WTC11 (cell line): ENCODE measurements at regions not wholly inside any gene's neighbourhood (a gene's known extent, or its start where the extent isn't known, plus 50 kb on each side); places are given as distances from the start of the nearest gene placed in this dataset.

Source experiments
- ATAC-seq: fragments of 200-7000 bp; cut with Tn5 transposase; 2 replicates; pipeline ENCODE4 v1.10.0; 2021; ENCODE audit warnings: mild to moderate bottlenecking, moderate library complexity
- CTCF ChIA-PET: fragments of 300-600 bp; sonication (Branson Sonifier 250); formaldehyde crosslinking; loops from one replicate; lab custom pipeline; 2021; ENCODE audit warnings: antibody characterized with exemption; lab: Charles Lee
- POLR2A ChIA-PET: fragments of 350-600 bp; sonication (Branson Sonifier 250); formaldehyde crosslinking; loops from one replicate; lab custom pipeline; 2021; ENCODE audit warnings: antibody characterized with exemption; lab: Charles Lee
- DNase-seq: peaks from one replicate; pipeline ENCODE4 v3.0.0; 2021; ENCODE audit warnings: low spot score
- H3K27ac Mint-ChIP-seq: 2 replicates; pipeline ENCODE4 v1.8.0; 2021; ENCODE audit warnings: mixed read lengths
- H3K27me3 Mint-ChIP-seq: 2 replicates; pipeline ENCODE4 v1.8.0; 2021; ENCODE audit warnings: low read depth, mild to moderate bottlenecking, moderate library complexity, mixed read lengths
- H3K36me3 Mint-ChIP-seq: 2 replicates; pipeline ENCODE4 v1.8.0; 2021; ENCODE audit warnings: mixed read lengths
- H3K4me1 Mint-ChIP-seq: 2 replicates; pipeline ENCODE4 v1.8.0; 2022; ENCODE audit warnings: mixed read lengths
- H3K4me3 Mint-ChIP-seq: 2 replicates; pipeline ENCODE4 v1.8.0; 2021; ENCODE audit warnings: mild to moderate bottlenecking, moderate library complexity, mixed read lengths
- H3K9me3 Mint-ChIP-seq: 2 replicates; pipeline ENCODE4 v1.8.0; 2021; ENCODE audit warnings: mixed read lengths
- CBFB ChIP-seq: sonication (generic); formaldehyde crosslinking; IDR thresholded peaks from 2 replicates; pipeline ENCODE4 v1.8.1; 2022; ENCODE audit warnings: mild to moderate bottlenecking, low read depth, missing genetic modification reagents
- CDX4 ChIP-seq: fragments of 250-450 bp; sonication (Bioruptor Pico); IDR thresholded peaks from 2 replicates; pipeline ENCODE4 v1.9.0; 2021; ENCODE audit warnings: moderate library complexity, mild to moderate bottlenecking, inconsistent platforms, borderline replicate concordance
- CREM ChIP-seq: sonication (generic); formaldehyde crosslinking; IDR thresholded peaks from 2 replicates; pipeline ENCODE4 v1.8.1; 2022; ENCODE audit warnings: mild to moderate bottlenecking, missing genetic modification reagents, moderate library complexity
- ELF4 ChIP-seq: sonication (generic); formaldehyde crosslinking; IDR thresholded peaks from 2 replicates; pipeline ENCODE4 v1.8.1; 2022; ENCODE audit warnings: low read depth, mild to moderate bottlenecking, moderate library complexity, missing genetic modification reagents
- ETV6 ChIP-seq: sonication (generic); formaldehyde crosslinking; IDR thresholded peaks from 2 replicates; pipeline ENCODE4 v1.8.1; 2022; ENCODE audit warnings: mild to moderate bottlenecking, missing genetic modification reagents
- FOXJ3 ChIP-seq: sonication (generic); formaldehyde crosslinking; IDR thresholded peaks from 2 replicates; pipeline ENCODE4 v1.9.0; 2021; ENCODE audit warnings: missing genetic modification reagents, mild to moderate bottlenecking, borderline replicate concordance
- FOXP4 ChIP-seq: sonication (generic); formaldehyde crosslinking; IDR thresholded peaks from 2 replicates; pipeline ENCODE4 v1.8.0; 2022; ENCODE audit warnings: mild to moderate bottlenecking, missing genetic modification reagents
- GRHL2 ChIP-seq: fragments of 250-450 bp; sonication (Bioruptor Pico); IDR thresholded peaks from 2 replicates; pipeline ENCODE4 v1.8.0; 2022; ENCODE audit warnings: mild to moderate bottlenecking, moderate library complexity; ENCODE audit not compliant: insufficient replicate concordance, severe bottlenecking
- JAZF1 ChIP-seq: fragments of 250-450 bp; sonication (Bioruptor Pico); IDR thresholded peaks from 2 replicates; pipeline ENCODE4 v1.9.0; 2021; ENCODE audit warnings: moderate library complexity, mild to moderate bottlenecking, inconsistent platforms
- JUN ChIP-seq: sonication (generic); formaldehyde crosslinking; IDR thresholded peaks from 2 replicates; pipeline ENCODE4 v1.8.0; 2023; ENCODE audit warnings: mild to moderate bottlenecking, missing genetic modification reagents
- KAT7 ChIP-seq: sonication (generic); formaldehyde crosslinking; IDR thresholded peaks from 2 replicates; pipeline ENCODE4 v1.8.1; 2023; ENCODE audit warnings: missing genetic modification reagents, mild to moderate bottlenecking, borderline replicate concordance
- MLX ChIP-seq: sonication (generic); formaldehyde crosslinking; IDR thresholded peaks from 2 replicates; pipeline ENCODE4 v1.8.1; 2023; ENCODE audit warnings: mild to moderate bottlenecking, missing genetic modification reagents, moderate library complexity
- MYBL2 ChIP-seq: sonication (generic); formaldehyde crosslinking; IDR thresholded peaks from 2 replicates; pipeline ENCODE4 v1.8.1; 2023; ENCODE audit warnings: mild to moderate bottlenecking, moderate library complexity, missing genetic modification reagents
- NFYB ChIP-seq: sonication (generic); formaldehyde crosslinking; conservative IDR thresholded peaks from 2 replicates; pipeline ENCODE4 v1.8.0; 2022; ENCODE audit warnings: low read depth, missing genetic modification reagents
- PRRX2 ChIP-seq: fragments of 250-450 bp; sonication (Bioruptor Pico); IDR thresholded peaks from 2 replicates; pipeline ENCODE4 v1.8.0; 2021; ENCODE audit warnings: mild to moderate bottlenecking
- RELA ChIP-seq: sonication (generic); formaldehyde crosslinking; IDR thresholded peaks from 2 replicates; pipeline ENCODE4 v1.8.1; 2022; ENCODE audit warnings: missing genetic modification reagents, mild to moderate bottlenecking, borderline replicate concordance
- SOX15 ChIP-seq: fragments of 250-450 bp; sonication (Bioruptor Pico); IDR thresholded peaks from 2 replicates; pipeline ENCODE4 v1.9.0; 2021; ENCODE audit warnings: mild to moderate bottlenecking
- SP1 ChIP-seq: sonication (generic); formaldehyde crosslinking; conservative IDR thresholded peaks from 2 replicates; pipeline ENCODE4 v1.8.1; 2022; ENCODE audit warnings: missing genetic modification reagents
- TEAD1 ChIP-seq: sonication (generic); formaldehyde crosslinking; IDR thresholded peaks from 2 replicates; pipeline ENCODE4 v1.8.0; 2022; ENCODE audit warnings: mild to moderate bottlenecking, missing genetic modification reagents
- TEAD4 ChIP-seq: sonication (generic); formaldehyde crosslinking; IDR thresholded peaks from 2 replicates; pipeline ENCODE4 v1.8.0; 2022; ENCODE audit warnings: mild to moderate bottlenecking, missing genetic modification reagents
- ZBTB21 ChIP-seq: sonication (generic); formaldehyde crosslinking; IDR thresholded peaks from 2 replicates; pipeline ENCODE4 v1.8.1; 2023; ENCODE audit warnings: mild to moderate bottlenecking, missing genetic modification reagents, borderline replicate concordance
- ZNF138 ChIP-seq: sonication (generic); formaldehyde crosslinking; conservative IDR thresholded peaks from 2 replicates; pipeline ENCODE4 v1.8.1; 2022; ENCODE audit warnings: mild to moderate bottlenecking, moderate library complexity, missing genetic modification reagents
- ZNF232 ChIP-seq: sonication (generic); formaldehyde crosslinking; IDR thresholded peaks from 2 replicates; pipeline ENCODE4 v1.8.0; 2022; ENCODE audit warnings: mild to moderate bottlenecking, missing genetic modification reagents
- ZNF263 ChIP-seq: sonication (generic); formaldehyde crosslinking; IDR thresholded peaks from 2 replicates; pipeline ENCODE4 v1.8.1; 2022; ENCODE audit warnings: low read depth, mild to moderate bottlenecking, moderate library complexity, missing genetic modification reagents
- ZNF396 ChIP-seq: fragments of 250-450 bp; sonication (Bioruptor Pico); IDR thresholded peaks from 2 replicates; pipeline ENCODE4 v1.8.0; 2021; ENCODE audit warnings: mild to moderate bottlenecking, moderate library complexity, borderline replicate concordance
- ZNF416 ChIP-seq: fragments of 250-450 bp; sonication (Bioruptor Pico); IDR thresholded peaks from 2 replicates; pipeline ENCODE4 v1.9.0; 2021; ENCODE audit warnings: mild to moderate bottlenecking, inconsistent platforms
- ZNF512 ChIP-seq: sonication (generic); formaldehyde crosslinking; IDR thresholded peaks from 2 replicates; pipeline ENCODE4 v1.8.1; 2022; ENCODE audit warnings: missing genetic modification reagents, borderline replicate concordance
- TF ChIP-seq, protein P1 (sequence below): sonication (generic); formaldehyde crosslinking; IDR thresholded peaks from 2 replicates; pipeline ENCODE4 v1.8.1; 2023; ENCODE audit warnings: mild to moderate bottlenecking, missing genetic modification reagents
- TF ChIP-seq, protein P2 (sequence below): sonication (generic); formaldehyde crosslinking; IDR thresholded peaks from 2 replicates; pipeline ENCODE4 v1.8.1; 2023; ENCODE audit warnings: mild to moderate bottlenecking, moderate library complexity, missing genetic modification reagents

DNA sequence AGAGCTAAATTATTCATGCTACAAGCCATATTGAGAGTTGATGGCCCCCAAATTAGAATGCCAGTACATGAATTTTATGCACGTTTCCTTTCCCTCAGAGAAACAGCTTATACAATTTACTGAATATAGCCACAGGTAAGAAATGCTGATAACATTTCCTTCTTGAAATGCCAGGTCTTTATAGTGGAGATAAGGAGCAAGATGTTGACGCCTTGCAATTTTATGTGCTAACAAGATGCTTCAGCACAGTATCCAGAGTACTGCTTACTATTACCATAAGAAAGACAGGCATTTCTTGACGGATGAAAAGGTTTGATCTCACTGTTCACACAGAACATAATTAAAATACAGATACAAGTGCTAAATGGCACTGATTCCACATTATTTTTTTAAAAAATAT lies 223.2 kb upstream of the CTSO start (continued):
- TF ChIP-seq CBFB (CRISPR knock-in tag) (no peak), ZNF138 (no peak), ZNF232 (no peak), ELF4 (no peak), ZNF416 (CRISPR knock-in tag) (no peak), KAT7 (CRISPR knock-in tag) (no peak), ZNF512 (no peak), MLX (CRISPR knock-in tag) (no peak)
- TF ChIP-seq, protein P1, sequence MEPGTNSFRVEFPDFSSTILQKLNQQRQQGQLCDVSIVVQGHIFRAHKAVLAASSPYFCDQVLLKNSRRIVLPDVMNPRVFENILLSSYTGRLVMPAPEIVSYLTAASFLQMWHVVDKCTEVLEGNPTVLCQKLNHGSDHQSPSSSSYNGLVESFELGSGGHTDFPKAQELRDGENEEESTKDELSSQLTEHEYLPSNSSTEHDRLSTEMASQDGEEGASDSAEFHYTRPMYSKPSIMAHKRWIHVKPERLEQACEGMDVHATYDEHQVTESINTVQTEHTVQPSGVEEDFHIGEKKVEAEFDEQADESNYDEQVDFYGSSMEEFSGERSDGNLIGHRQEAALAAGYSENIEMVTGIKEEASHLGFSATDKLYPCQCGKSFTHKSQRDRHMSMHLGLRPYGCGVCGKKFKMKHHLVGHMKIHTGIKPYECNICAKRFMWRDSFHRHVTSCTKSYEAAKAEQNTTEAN (CRISPR knock-in tag): no peak

DNA sequence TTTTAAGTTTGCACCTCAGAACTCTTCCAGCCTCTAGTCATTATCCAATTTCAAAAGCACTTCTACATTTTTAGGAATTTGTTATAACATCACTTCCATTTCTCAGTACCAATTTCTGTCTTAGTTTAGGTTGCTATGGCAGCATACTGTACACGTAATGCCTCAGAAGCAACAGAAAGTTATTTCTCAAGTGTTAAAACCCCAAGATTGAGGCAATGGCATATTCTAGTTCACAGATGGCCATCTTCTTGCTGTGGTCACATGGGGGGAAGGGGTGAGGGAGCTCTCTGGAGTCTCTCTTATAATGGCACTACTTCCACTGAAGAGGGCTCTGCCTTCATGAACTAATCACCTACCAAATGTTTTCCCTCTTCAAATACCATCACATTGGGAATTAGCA lies 220.3 kb upstream of the CTSO start:
- no peaks in the 10 kb centered on the region for H3K27me3 Mint-ChIP-seq
- CTCF ChIA-PET: no interaction called here
- ATAC-seq (no peak), DNase-seq (no peak)
- H3K4me3 Mint-ChIP-seq: no peak overlapping the region
- no peaks in the 10 kb centered on the region for H3K36me3 Mint-ChIP-seq
- no peaks in the 10 kb centered on the region for H3K9me3 Mint-ChIP-seq
- POLR2A ChIA-PET: no interaction called here
- H3K4me1 Mint-ChIP-seq: peaks cover 27% of the 10 kb centered on the region
- TF ChIP-seq TEAD1 (CRISPR knock-in tag) (no peak), SP1 (CRISPR knock-in tag) (no peak), JUN (no peak), NFYB (CRISPR knock-in tag) (no peak), ETV6 (CRISPR knock-in tag) (no peak), ZNF416 (CRISPR knock-in tag) (no peak)
- no peak overlapping the region for H3K27ac Mint-ChIP-seq

- no peaks in the 10 kb centered on the region for H3K9me3 Mint-ChIP-seq
- H3K4me1 Mint-ChIP-seq: peaks cover 27% of the 10 kb centered on the region
- H3K27ac Mint-ChIP-seq: no peak overlapping the region
- POLR2A ChIA-PET: no interaction called here
- DNase-seq: no peak
- H3K27me3 Mint-ChIP-seq: no peaks in the 10 kb centered on the region
- CTCF ChIA-PET: no interaction called here
- H3K36me3 Mint-ChIP-seq: no peaks in the 10 kb centered on the region
- no peak for ATAC-seq
- H3K4me3 Mint-ChIP-seq: no peak overlapping the region
- TF ChIP-seq, protein P2, sequence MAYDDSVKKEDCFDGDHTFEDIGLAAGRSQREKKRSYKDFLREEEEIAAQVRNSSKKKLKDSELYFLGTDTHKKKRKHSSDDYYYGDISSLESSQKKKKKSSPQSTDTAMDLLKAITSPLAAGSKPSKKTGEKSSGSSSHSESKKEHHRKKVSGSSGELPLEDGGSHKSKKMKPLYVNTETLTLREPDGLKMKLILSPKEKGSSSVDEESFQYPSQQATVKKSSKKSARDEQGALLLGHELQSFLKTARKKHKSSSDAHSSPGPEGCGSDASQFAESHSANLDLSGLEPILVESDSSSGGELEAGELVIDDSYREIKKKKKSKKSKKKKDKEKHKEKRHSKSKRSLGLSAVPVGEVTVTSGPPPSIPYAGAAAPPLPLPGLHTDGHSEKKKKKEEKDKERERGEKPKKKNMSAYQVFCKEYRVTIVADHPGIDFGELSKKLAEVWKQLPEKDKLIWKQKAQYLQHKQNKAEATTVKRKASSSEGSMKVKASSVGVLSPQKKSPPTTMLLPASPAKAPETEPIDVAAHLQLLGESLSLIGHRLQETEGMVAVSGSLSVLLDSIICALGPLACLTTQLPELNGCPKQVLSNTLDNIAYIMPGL (CRISPR knock-in tag): no peak
- TF ChIP-seq FOXP4 (CRISPR knock-in tag): no peak
- no peak for TF ChIP-seq CDX4 (CRISPR knock-in tag)
- TF ChIP-seq MYBL2 (CRISPR knock-in tag): no peak
- no peak for TF ChIP-seq ETV6 (CRISPR knock-in tag)
- no peak for TF ChIP-seq FOXJ3 (CRISPR knock-in tag)
- no peak for TF ChIP-seq PRRX2 (CRISPR knock-in tag)
- TF ChIP-seq GRHL2: no peak
- TF ChIP-seq CREM: no peak
- no peak for TF ChIP-seq TEAD4 (CRISPR knock-in tag)
- no peak for TF ChIP-seq RELA (CRISPR knock-in tag)
- no peak for TF ChIP-seq SOX15
- TF ChIP-seq ZBTB21 (CRISPR knock-in tag): no peak
- TF ChIP-seq ZNF263: no peak
- no peak for TF ChIP-seq JAZF1 (CRISPR knock-in tag)
- no peak for TF ChIP-seq ZNF396
Measured at GRCh38 chr4:156173486-156173885, 219.8 kb upstream of the CTSO start.
